ENCODE measurements at regions not wholly inside any gene's neighbourhood (a gene's known extent, or its start where the extent isn't known, plus 50 kb on each side); places are given as distances from the start of the nearest gene placed in this dataset.

GRCh38 chr17:31691251-31691905 lies 167.7 kb downstream of the COPRS start:
- no TSS peak for BruUV-seq (replicated peaks)
- H3K79me2 ChIP-seq (ENCODE audit: control insufficient read depth, insufficient read depth, low read length): no peaks in the 10 kb centered on the region
- dilution Hi-C loops (cut with MboI; ENCODE audit: extremely low pct_ligation_motif_present, low sequenced_read_pairs): no loop called here
- no peaks in the 10 kb centered on the region for H3K9me1 ChIP-seq (replicated peaks; ENCODE audit: control insufficient read depth, extremely low read depth, insufficient read depth, low read length)
- no peaks in the 10 kb centered on the region for H3K9me3 ChIP-seq (replicated peaks; ENCODE audit: control insufficient read depth, insufficient read depth, low read length)
- no peak overlapping the region for H2AFZ ChIP-seq (ENCODE audit: low read depth, low read length)
- ChIA-PET CTCF (interaction anchor here (1.0 to 1.2 kb wide), 2 partner anchors 10 to 42 kb away, joined by 3 read pairs; no protein-coding TSS in a partner anchor), POLR2A (no interaction called here)
- H3K9ac ChIP-seq (replicated peaks; ENCODE audit: extremely low read depth, insufficient read depth, low read length): no peak overlapping the region
- H3K4me2 ChIP-seq (ENCODE audit: insufficient read depth, low read length): no peak overlapping the region
- no peak for DNase-seq (ENCODE audit: low read depth, low spot score)
- no peaks in the 10 kb centered on the region for H4K20me1 ChIP-seq (replicated peaks; ENCODE audit: control insufficient read depth, extremely low read depth, insufficient read depth, low read length)
- no peaks in the 10 kb centered on the region for H3K4me1 ChIP-seq (ENCODE audit: control insufficient read depth, extremely low read depth, insufficient read depth, low read length)
- no peaks in the 10 kb centered on the region for H3K27me3 ChIP-seq (ENCODE audit: control insufficient read depth in 2 of 2, insufficient read depth in 2 of 2, low read length in 2 of 2)
- TF ChIP-seq EZH2 (IDR thresholded peaks at IDR 0.05; ENCODE audit: borderline replicate concordance, low read depth, low read length, severe bottlenecking) (no peak), MYC (IDR thresholded peaks at IDR 0.05; ENCODE audit: low read depth, low read length) (no peak), MAX (IDR thresholded peaks at IDR 0.05; ENCODE audit: insufficient read depth, insufficient read length) (no peak), POLR2A (IDR thresholded peaks at IDR 0.05; ENCODE audit: low read depth, low read length) (no peak), JUN (IDR thresholded peaks at IDR 0.05; ENCODE audit: borderline replicate concordance, insufficient read depth, insufficient read length, low read depth) (no peak), POLR2AphosphoS5 (IDR thresholded peaks at IDR 0.05; ENCODE audit: insufficient read depth, low read depth, low read length) (no peak), FOS (IDR thresholded peaks at IDR 0.05; ENCODE audit: borderline replicate concordance, insufficient read depth, low read length) (no peak), GATA2 (IDR thresholded peaks at IDR 0.05; ENCODE audit: insufficient read depth, insufficient read length, low read depth, low read length) (no peak), CTCF (IDR thresholded peaks at IDR 0.05; ENCODE audit: extremely low read depth in 1 of 2, insufficient read depth in 1 of 2, low read depth in 1 of 2, low read length in 2 of 2) (no peak)
- FAIRE-seq: no peak
- intact Hi-C loops (cut with micrococcal nuclease): no loop called here
- H3K27ac ChIP-seq (ENCODE audit: insufficient read depth, low read depth, low read length): no peak overlapping the region
- H3K4me3 ChIP-seq (replicated peaks in 1 of 3; ENCODE audit: insufficient read depth in 1 of 3, low read depth in 1 of 3, low read length in 3 of 3): no peak overlapping the region
- H3K36me3 ChIP-seq (ENCODE audit: control insufficient read depth in 2 of 2, extremely low read depth in 1 of 2, insufficient read depth in 2 of 2, low read length in 2 of 2): no peaks in the 10 kb centered on the region
